DMS53 treated with DMSO at 0.1 percent for 48 hours (cell line): ENCODE measurements at regions not wholly inside any gene's neighbourhood (a gene's known extent, or its start where the extent isn't known, plus 50 kb on each side); places are given as distances from the start of the nearest gene placed in this dataset.
"Not testable (repeated sequence)": the region's sequence is repeated elsewhere in the genome, so short reads cannot be mapped to it uniquely, and the experiment has no call there.

Source experiments
- DNase-seq: peaks from one replicate; lab custom pipeline; 2025; ENCODE audit not compliant: unreplicated experiment; lab: John Stamatoyannopoulos, UW

GRCh38 chr5:98334946-98335345, 438.5 kb upstream of the RGMB start:
- no peak for DNase-seq

- DNase-seq: no peak
Observed at GRCh38 chr5:98339141-98339848, 434.2 kb upstream of the RGMB start.

- DNase-seq: no peak
Observed at GRCh38 chr5:98341038-98342032, 432.1 kb upstream of the RGMB start.

GRCh38 chr5:98342958-98343660, 430.4 kb upstream of the RGMB start:
- DNase-seq: not testable (repeated sequence)

GRCh38 chr5:98349251-98349989, 424.0 kb upstream of the RGMB start:
- peak; percentile 21 for DNase-seq

- no peak for DNase-seq
Observed at GRCh38 chr5:98349990-98350365, 423.5 kb upstream of the RGMB start.

- DNase-seq: no peak
Observed at GRCh38 chr5:98354922-98355321, 418.5 kb upstream of the RGMB start.

GRCh38 chr5:98360548-98360947, 412.9 kb upstream of the RGMB start:
- DNase-seq: no peak

- DNase-seq: no peak
Observed at GRCh38 chr5:98363157-98363556, 410.3 kb upstream of the RGMB start.

GRCh38 chr5:98364549-98364948, 408.9 kb upstream of the RGMB start:
- no peak for DNase-seq

- DNase-seq: peak; percentile 49
Observed at GRCh38 chr5:98365126-98365525, 408.3 kb upstream of the RGMB start.

- no peak for DNase-seq
Observed at GRCh38 chr5:98368141-98368540, 405.3 kb upstream of the RGMB start.

- no peak for DNase-seq
Observed at GRCh38 chr5:98372351-98372750, 401.1 kb upstream of the RGMB start.

GRCh38 chr5:98391921-98392625, 381.4 kb upstream of the RGMB start:
- no peak for DNase-seq

GRCh38 chr5:98393205-98393604, 380.3 kb upstream of the RGMB start:
- DNase-seq: not testable (repeated sequence)

GRCh38 chr5:98397081-98397480, 376.4 kb upstream of the RGMB start:
- no peak for DNase-seq

- DNase-seq: no peak
Observed at GRCh38 chr5:98398465-98398864, 375.0 kb upstream of the RGMB start.

- no peak for DNase-seq
Observed at GRCh38 chr5:98401656-98402055, 371.8 kb upstream of the RGMB start.

- no peak for DNase-seq
Observed at GRCh38 chr5:98402130-98402529, 371.3 kb upstream of the RGMB start.

- no peak for DNase-seq
Observed at GRCh38 chr5:98403131-98403530, 370.3 kb upstream of the RGMB start.
